Mucosa of descending colon (tissue), 3 donors: ENCODE measurements at regions not wholly inside any gene's neighbourhood (a gene's known extent, or its start where the extent isn't known, plus 50 kb on each side); places are given as distances from the start of the nearest gene placed in this dataset.

Experiments
- ATAC-seq: fragments of 200-7000 bp; cut with Tn5 transposase; one replicate; pipeline ENCODE4 v1.9.1; 2020; ENCODE audit warnings: mild to moderate bottlenecking, moderate library complexity
- DNase-seq, 3 donors: peaks; one replicate each; pipeline ENCODE4 v3.0.0-alpha.2; 2020
- H3K36me3 ChIP-seq: fragments of 200-600 bp; one replicate; pipeline ENCODE4 v1.8.0; 2021; ENCODE audit warnings: low read depth, mild to moderate bottlenecking
- H3K4me1 ChIP-seq: fragments of 200-600 bp; one replicate; pipeline ENCODE4 v1.8.0; 2021; ENCODE audit warnings: low read depth, mild to moderate bottlenecking
- H3K4me3 ChIP-seq: fragments of 200-600 bp; one replicate; pipeline ENCODE4 v1.8.0; 2021; ENCODE audit warnings: mild to moderate bottlenecking
- H3K9me3 ChIP-seq: fragments of 200-600 bp; one replicate; pipeline ENCODE4 v1.8.0; 2021; ENCODE audit warnings: mild to moderate bottlenecking
- CTCF ChIP-seq: fragments of 200-600 bp; IDR thresholded peaks from one replicate; pipeline ENCODE4 v1.8.0; 2022; ENCODE audit warnings: antibody characterized with exemption, mild to moderate bottlenecking
- intact Hi-C, 2 donors: fragments of 100-400 bp; cut with DNase I in 1 of 2; cut with micrococcal nuclease in 1 of 2; formaldehyde crosslinking; loops; one replicate each; pipeline versions ENCODE4 v1.11.0 to v1.11.1; 2022; cut with DNase I, micrococcal nuclease
- donor health status: DM: no; HTN: no; CAD: no; lungs with moderate emphysema.
- donor health status: DM: no; HTN: no; CAD: no.
- donor health status: DM: no; HTN: yes; CAD: no.

- ATAC-seq = no peak
- TF ChIP-seq CTCF = no peak
These were observed 206.4 kb upstream of the IL12B start for GRCh38 chr5:159536646-159537045.

GRCh38 chr5:159539678-159540077 is 209.4 kb upstream of the IL12B start:
- Histone ChIP-seq H3K36me3 (no peaks in the 10 kb centered on the region), H3K4me1 (no peaks in the 10 kb centered on the region), H3K9me3 (no peaks in the 10 kb centered on the region), H3K4me3 (no peak overlapping the region)
- ATAC-seq = no peak
- intact Hi-C loops = no loop called here
- DNase-seq = no peak
- TF ChIP-seq CTCF = no peak

More at GRCh38 chr5:159536646-159537045, 206.4 kb upstream of the IL12B start:
- Histone ChIP-seq H3K4me1 (no peaks in the 10 kb centered on the region), H3K9me3 (no peaks in the 10 kb centered on the region), H3K36me3 (no peaks in the 10 kb centered on the region), H3K4me3 (no peak overlapping the region)
- intact Hi-C loops = no loop called here
- DNase-seq = no peak

GRCh38 chr5:159543326-159543725 is 213.0 kb upstream of the IL12B start:
- no peaks in the 10 kb centered on the region for H3K36me3 ChIP-seq

GRCh38 chr5:159545156-159545555 is 214.9 kb upstream of the IL12B start:
- DNase-seq (no peak), ATAC-seq (no peak)
- Histone ChIP-seq H3K9me3 (no peaks in the 10 kb centered on the region), H3K36me3 (no peaks in the 10 kb centered on the region), H3K4me1 (no peaks in the 10 kb centered on the region), H3K4me3 (no peak overlapping the region)
- intact Hi-C loops = no loop called here
- TF ChIP-seq CTCF = no peak

More at GRCh38 chr5:159543326-159543725, 213.0 kb upstream of the IL12B start:
- H3K4me3 ChIP-seq = no peak overlapping the region
- no peak for ATAC-seq
- no peaks in the 10 kb centered on the region for H3K4me1 ChIP-seq
- DNase-seq = no peak
- H3K9me3 ChIP-seq = no peaks in the 10 kb centered on the region
- no peak for TF ChIP-seq CTCF
- intact Hi-C loops = no loop called here

GRCh38 chr5:159547466-159548195 is 217.3 kb upstream of the IL12B start:
- ATAC-seq = no peak

More at GRCh38 chr5:159547466-159548195, 217.3 kb upstream of the IL12B start:
- Histone ChIP-seq H3K36me3 (no peaks in the 10 kb centered on the region), H3K4me3 (no peak overlapping the region), H3K9me3 (no peaks in the 10 kb centered on the region), H3K4me1 (no peaks in the 10 kb centered on the region)
- TF ChIP-seq CTCF = no peak
- DNase-seq = no peak
- intact Hi-C loops = no loop called here
